Endothelial cell of umbilical vein (primary cell): ENCODE measurements at regions not wholly inside any gene's neighbourhood (a gene's known extent, or its start where the extent isn't known, plus 50 kb on each side); places are given as distances from the start of the nearest gene placed in this dataset.

Experiments used
- BruUV-seq: library from RNA; stranded (reverse); fragments of 400-500 nt; replicated peaks from 2 replicates; lab custom pipeline; 2021; lab: Mats Ljungman, UMichigan
- CTCF ChIA-PET: fragments of 300-600, 350-600 bp; sonication (Branson Sonifier 250); formaldehyde crosslinking; loops from one replicate; lab custom pipeline; 2021; ENCODE audit warnings: antibody characterized with exemption, inconsistent platforms; lab: Charles Lee
- POLR2A ChIA-PET: fragments of 300-600, 350-600 bp; sonication (Branson Sonifier 250); formaldehyde crosslinking; loops from one replicate; lab custom pipeline; 2021; ENCODE audit warnings: antibody characterized with exemption, inconsistent platforms; lab: Charles Lee
- DNase-seq: peaks from one replicate; pipeline ENCODE4 v3.0.0-alpha.2; 2011; ENCODE audit warnings: low read depth, low spot score
- FAIRE-seq: peaks from 2 replicates; lab custom pipeline; 2011; peaks lifted over from hg19 to GRCh38; lab: Jason Lieb, UNC
- H2AFZ ChIP-seq: 2 replicates; pipeline ENCODE4 v1.6.0; 2012; ENCODE audit warnings: low read depth, low read length, control low read depth, inconsistent platforms
- H3K27ac ChIP-seq: 2 replicates; pipeline ENCODE4 v1.5.1; 2011; ENCODE audit warnings: low read depth, mild to moderate bottlenecking, control low read depth, low read length, moderate library complexity; ENCODE audit not compliant: insufficient read depth
- H3K27me3 ChIP-seq, 2 experiments: 2 replicates each; pipeline versions ENCODE4 v1.6.0 to v1.6.1; 2011; ENCODE audit warnings: low read length in 2 of 2, mixed read lengths in 1 of 2; ENCODE audit not compliant: control insufficient read depth in 2 of 2, insufficient read depth in 2 of 2
- H3K36me3 ChIP-seq, 2 experiments: 2 replicates in 1 of 2; 3 replicates in 1 of 2; pipeline ENCODE4 v1.5.1; 2011; ENCODE audit warnings: low read length in 2 of 2, mild to moderate bottlenecking in 1 of 2, moderate library complexity in 1 of 2; ENCODE audit not compliant: control insufficient read depth in 2 of 2, insufficient read depth in 2 of 2; ENCODE audit errors: extremely low read depth in 1 of 2
- H3K4me1 ChIP-seq: 3 replicates; pipeline ENCODE4 v1.5.1; 2011; ENCODE audit warnings: mild to moderate bottlenecking, low read length; ENCODE audit not compliant: control insufficient read depth, insufficient read depth; ENCODE audit errors: extremely low read depth
- H3K4me2 ChIP-seq: 2 replicates; pipeline ENCODE4 v1.6.1; 2011; ENCODE audit warnings: low read length, control low read depth, mixed read lengths; ENCODE audit not compliant: insufficient read depth
- H3K4me3 ChIP-seq, 3 experiments: fragments of 200-600 bp in 1 of 3; sonication (generic), shearing (Covaris generic) in 1 of 3; replicated peaks in 1 of 3; 2 replicates each; pipeline ENCODE4 v1.5.1; 2011 to 2016; ENCODE audit warnings: control low read depth in 3 of 3, low read length in 3 of 3, mild to moderate bottlenecking in 2 of 3, inconsistent platforms in 1 of 3, low read depth in 1 of 3, moderate library complexity in 1 of 3; ENCODE audit not compliant: insufficient read depth in 1 of 3
- H3K79me2 ChIP-seq: 2 replicates; pipeline ENCODE4 v1.6.0; 2012; ENCODE audit warnings: low read length, inconsistent platforms; ENCODE audit not compliant: control insufficient read depth, insufficient read depth
- H3K9ac ChIP-seq: replicated peaks from 2 replicates; pipeline ENCODE3; 2011; ENCODE audit warnings: low read length, control low read depth; ENCODE audit not compliant: insufficient read depth; ENCODE audit errors: extremely low read depth
- H3K9me1 ChIP-seq: replicated peaks from 3 replicates; pipeline ENCODE4 v1.6.0; 2011; ENCODE audit warnings: mild to moderate bottlenecking, low read length; ENCODE audit not compliant: control insufficient read depth, insufficient read depth; ENCODE audit errors: extremely low read depth
- H3K9me3 ChIP-seq: replicated peaks from 2 replicates; pipeline ENCODE4 v1.5.1; 2012; ENCODE audit warnings: low read length, inconsistent platforms; ENCODE audit not compliant: control insufficient read depth, insufficient read depth
- H4K20me1 ChIP-seq: replicated peaks from 2 replicates; pipeline ENCODE3; 2011; ENCODE audit warnings: mild to moderate bottlenecking, low read length; ENCODE audit not compliant: control insufficient read depth, insufficient read depth; ENCODE audit errors: extremely low read depth
- CTCF ChIP-seq, 2 donors: IDR thresholded peaks; 1 replicate in 1 of 2; 2 replicates in 1 of 2; pipeline ENCODE4 v1.5.1; 2011; ENCODE audit warnings: low read length in 2 of 2, mild to moderate bottlenecking in 2 of 2, moderate library complexity in 2 of 2, control low read depth in 1 of 2, inconsistent platforms in 1 of 2, low read depth in 1 of 2; ENCODE audit not compliant: insufficient read depth in 1 of 2; ENCODE audit errors: extremely low read depth in 1 of 2
- EZH2 ChIP-seq: IDR thresholded peaks from 2 replicates; pipeline ENCODE4 v1.6.1; 2012; ENCODE audit warnings: borderline replicate concordance, low read depth, mild to moderate bottlenecking, moderate library complexity, low read length, inconsistent platforms; ENCODE audit not compliant: severe bottlenecking
- FOS ChIP-seq: IDR thresholded peaks from 2 replicates; pipeline ENCODE4 v1.6.1; 2011; ENCODE audit warnings: mild to moderate bottlenecking, low read length, moderate library complexity, borderline replicate concordance; ENCODE audit not compliant: insufficient read depth
- GATA2 ChIP-seq: IDR thresholded peaks from 2 replicates; pipeline ENCODE4 v1.7.0; 2011; ENCODE audit warnings: low read depth, mild to moderate bottlenecking, moderate library complexity, mixed read lengths, low read length; ENCODE audit not compliant: insufficient read length, insufficient read depth
- JUN ChIP-seq: IDR thresholded peaks from 2 replicates; pipeline ENCODE4 v1.6.1; 2011; ENCODE audit warnings: borderline replicate concordance, low read depth; ENCODE audit not compliant: insufficient read length, insufficient read depth
- MAX ChIP-seq: IDR thresholded peaks from 2 replicates; pipeline ENCODE4 v1.6.1; 2011; ENCODE audit not compliant: insufficient read depth, insufficient read length
- MYC ChIP-seq: IDR thresholded peaks from one replicate; pipeline ENCODE4 v1.6.1; 2011; ENCODE audit warnings: mild to moderate bottlenecking, low read depth, low read length
- POLR2A ChIP-seq: IDR thresholded peaks from 2 replicates; pipeline ENCODE4 v1.6.1; 2012; ENCODE audit warnings: low read depth, mild to moderate bottlenecking, control low read depth, low read length
- POLR2AphosphoS5 ChIP-seq: IDR thresholded peaks from 2 replicates; pipeline ENCODE4 v1.6.1; 2012; ENCODE audit warnings: low read depth, mild to moderate bottlenecking, control low read depth, low read length, moderate library complexity; ENCODE audit not compliant: insufficient read depth
- dilution Hi-C: fragments of 300-500 bp; cut with MboI; formaldehyde crosslinking; loops from one replicate; pipeline ENCODE4 v1.15.0; 2019; ENCODE audit warnings: low sequenced_read_pairs; ENCODE audit not compliant: extremely low pct_ligation_motif_present
- intact Hi-C: fragments of 100-400 bp; cut with micrococcal nuclease; formaldehyde crosslinking; loops from one replicate; pipeline ENCODE4 v1.10.0; 2022

DNA sequence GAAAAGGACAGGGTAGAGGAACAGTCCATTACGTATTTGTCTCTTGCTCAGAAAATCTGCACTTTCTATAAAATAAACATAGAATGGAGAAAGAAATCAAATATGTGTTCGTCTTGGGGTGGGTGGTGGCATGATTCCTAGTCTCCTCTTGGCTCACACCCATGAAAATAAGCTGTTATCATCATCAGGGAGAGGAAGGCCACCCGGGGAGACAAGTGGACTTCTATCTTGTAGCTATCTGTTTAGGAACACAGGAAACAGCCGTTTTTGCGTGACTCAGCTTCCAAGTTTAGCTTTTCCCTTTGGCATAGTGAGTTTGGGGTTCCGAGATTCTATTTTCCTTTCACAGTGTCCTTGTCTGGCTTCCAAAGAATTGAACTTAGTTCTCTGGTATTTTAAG lies 622.3 kb downstream of the PTPRU start:
- Histone ChIP-seq H3K27ac (no peak overlapping the region), H3K9ac (no peak overlapping the region), H3K9me1 (no peaks in the 10 kb centered on the region), H3K4me1 (no peaks in the 10 kb centered on the region), H3K4me3 (no peak overlapping the region), H3K4me2 (no peak overlapping the region), H3K27me3 (no peaks in the 10 kb centered on the region), H2AFZ (no peak overlapping the region), H4K20me1 (no peaks in the 10 kb centered on the region), H3K79me2 (no peaks in the 10 kb centered on the region), H3K36me3 (no peaks in the 10 kb centered on the region), H3K9me3 (peaks cover 2% of the 10 kb centered on the region)
- ChIA-PET POLR2A (no interaction called here), CTCF (no interaction called here)
- TF ChIP-seq POLR2AphosphoS5, result no peak
- no peak for TF ChIP-seq JUN
- TF ChIP-seq GATA2, result no peak
- TF ChIP-seq MYC, result no peak
- TF ChIP-seq CTCF (IDR thresholded peaks at IDR 0.05; ENCODE audit: extremely low read depth in 1 of 2, insufficient read depth in 1 of 2, low read depth in 1 of 2, low read length in 2 of 2), result no peak
- TF ChIP-seq FOS, result no peak
- TF ChIP-seq MAX, result no peak
- no peak for TF ChIP-seq EZH2
- TF ChIP-seq POLR2A, result no peak
- no TSS peak for BruUV-seq
- FAIRE-seq (no peak), DNase-seq (no peak)
- dilution Hi-C loops (no loop called here), intact Hi-C loops (no loop called here)
